B cell (primary cell): ENCODE measurements at regions not wholly inside any gene's neighbourhood (a gene's known extent, or its start where the extent isn't known, plus 50 kb on each side); places are given as distances from the start of the nearest gene placed in this dataset.

ENCODE experiments used
- ATAC-seq: fragments of 200-7000 bp; cut with Tn5 transposase; one replicate; pipeline ENCODE4 v1.10.0; 2021; ENCODE audit warnings: low read depth, mild to moderate bottlenecking, moderate number of reproducible peaks, moderate library complexity
- CTCF ChIA-PET: fragments of 350-600 bp; sonication (Branson Sonifier 250); formaldehyde crosslinking; loops from one replicate; lab custom pipeline; 2021; ENCODE audit warnings: antibody characterized with exemption, inconsistent platforms; lab: Charles Lee
- POLR2A ChIA-PET: fragments of 350-600 bp; sonication (Branson Sonifier 250); formaldehyde crosslinking; loops from one replicate; lab custom pipeline; 2021; ENCODE audit warnings: antibody characterized with exemption; lab: Charles Lee
- DNase-seq: peaks from one replicate; pipeline ENCODE4 v3.0.0; 2013
- H2AFZ ChIP-seq: 2 replicates; pipeline ENCODE4 v1.6.1; 2012; ENCODE audit warnings: mild to moderate bottlenecking, low read depth, low read length; ENCODE audit not compliant: insufficient read depth, poor library complexity, severe bottlenecking
- H3K27ac ChIP-seq, 2 donors: 1 replicate in 1 of 2; 2 replicates in 1 of 2; pipeline ENCODE4 v1.5.1; 2012 to 2013; ENCODE audit warnings: low read length in 2 of 2, mild to moderate bottlenecking in 2 of 2, moderate library complexity in 1 of 2
- H3K27me3 ChIP-seq, 4 experiments: fragments of 200-600 bp in 1 of 4; sonication (generic) in 1 of 4; replicated peaks in 1 of 4; 1 replicate in 2 of 4; 2 replicates in 2 of 4; pipeline versions ENCODE4 v1.6.1 to v1.7.0; 2013 to 2016; ENCODE audit warnings: low read length in 3 of 4, mild to moderate bottlenecking in 2 of 4, mixed read lengths in 1 of 4, moderate library complexity in 1 of 4; ENCODE audit not compliant: insufficient read depth in 4 of 4, control insufficient read depth in 3 of 4; ENCODE audit errors: control extremely low read depth in 1 of 4
- H3K36me3 ChIP-seq, 2 experiments: replicated peaks in 1 of 2; 1 replicate in 1 of 2; 2 replicates in 1 of 2; pipeline versions ENCODE4 v1.6.1 to v1.7.1; 2013; ENCODE audit warnings: low read length in 1 of 2; ENCODE audit not compliant: insufficient read depth in 2 of 2, control insufficient read depth in 1 of 2; ENCODE audit errors: control extremely low read depth in 1 of 2, extremely low read depth in 1 of 2
- H3K4me1 ChIP-seq, 2 donors: fragments of 200-600 bp in 1 of 2; sonication (generic) in 1 of 2; 1 replicate in 1 of 2; 2 replicates in 1 of 2; pipeline versions ENCODE4 v1.5.1 to v1.6.1; 2013 to 2017; ENCODE audit warnings: low read length in 2 of 2; ENCODE audit not compliant: control insufficient read depth in 2 of 2, insufficient read depth in 2 of 2
- H3K4me2 ChIP-seq: replicated peaks from 2 replicates; pipeline ENCODE3; 2012; ENCODE audit warnings: mild to moderate bottlenecking, low read depth, low read length; ENCODE audit not compliant: poor library complexity, severe bottlenecking
- H3K4me3 ChIP-seq, 5 experiments: fragments of 200-600 bp in 1 of 5; sonication (generic) in 1 of 5; 1 replicate in 3 of 5; 2 replicates in 2 of 5; pipeline versions ENCODE4 v1.5.1 to v1.7.0; 2011 to 2016; ENCODE audit warnings: low read length in 4 of 5, mild to moderate bottlenecking in 4 of 5, low read depth in 2 of 5, control low read depth in 1 of 5, moderate library complexity in 1 of 5; ENCODE audit not compliant: insufficient read depth in 1 of 5; ENCODE audit errors: control extremely low read depth in 1 of 5, extremely low read depth in 1 of 5
- H3K79me2 ChIP-seq: fragments of 200-600 bp; sonication (generic); one replicate; pipeline ENCODE4 v1.6.0; 2016; ENCODE audit warnings: low read length; ENCODE audit not compliant: control insufficient read depth, insufficient read depth
- H3K9ac ChIP-seq: fragments of 200-600 bp; sonication (generic); 2 replicates; pipeline ENCODE4 v1.6.1; 2017; ENCODE audit warnings: mild to moderate bottlenecking, low read length, moderate library complexity
- H3K9me3 ChIP-seq, 3 donors: one replicate each; pipeline versions ENCODE4 v1.6.1 to v1.7.1; 2013; ENCODE audit warnings: low read length in 2 of 3; ENCODE audit not compliant: control insufficient read depth in 2 of 3, insufficient read depth in 1 of 3; ENCODE audit errors: control extremely low read depth in 1 of 3
- H4K20me1 ChIP-seq: 2 replicates; pipeline ENCODE4 v1.6.0; 2012; ENCODE audit warnings: mild to moderate bottlenecking, low read length; ENCODE audit not compliant: insufficient read depth, control insufficient read depth, poor library complexity, severe bottlenecking
- H3K27ac Mint-ChIP-seq: one replicate; pipeline ENCODE4 v1.8.0; 2021; ENCODE audit warnings: mixed read lengths
- H3K27me3 Mint-ChIP-seq: one replicate; pipeline ENCODE4 v1.8.0; 2021; ENCODE audit warnings: mixed read lengths
- H3K4me1 Mint-ChIP-seq: one replicate; pipeline ENCODE4 v1.8.0; 2021; ENCODE audit warnings: mixed read lengths
- H3K4me3 Mint-ChIP-seq: one replicate; pipeline ENCODE4 v1.8.0; 2021; ENCODE audit warnings: mixed read lengths
- H3K9me3 Mint-ChIP-seq: one replicate; pipeline ENCODE4 v1.8.0; 2022; ENCODE audit warnings: mixed read lengths; ENCODE audit not compliant: insufficient read depth
- CTCF ChIP-seq: fragments of 200-600 bp; IDR thresholded peaks from one replicate; pipeline ENCODE4 v1.8.0; 2022; ENCODE audit warnings: antibody characterized with exemption, mild to moderate bottlenecking
- EZH2 ChIP-seq: IDR thresholded peaks from 2 replicates; pipeline ENCODE4 v1.6.1; 2012; ENCODE audit warnings: borderline replicate concordance, low read depth, mild to moderate bottlenecking, moderate library complexity, low read length; ENCODE audit not compliant: insufficient read depth, poor library complexity, severe bottlenecking
- WGBS: methylation state at CpG from one replicate; pipeline ENCODE4 v1.1.5; 2013; ENCODE audit warnings: missing lambda C conversion rate; ENCODE audit not compliant: insufficient coverage; 5-methylcytosine and 5-hydroxymethylcytosine counted together
- intact Hi-C: fragments of 100-400 bp; cut with micrococcal nuclease; formaldehyde crosslinking; loops from one replicate; pipeline ENCODE4 v1.10.0; 2022

GRCh38 chr21:33989440-33989839 lies 73.8 kb upstream of the ATP5PO start:
- Histone ChIP-seq H3K4me1 (peaks cover 12 to 15% of the 10 kb centered on the region in 2 donors), H2AFZ (no peak overlapping the region), H4K20me1 (no peaks in the 10 kb centered on the region), H3K9me3 (peaks cover 0 to 18% (median 2%) of the 10 kb centered on the region in 3 donors), H3K27me3 (no peaks in the 10 kb centered on the region), H3K4me2 (no peak overlapping the region), H3K79me2 (no peaks in the 10 kb centered on the region), H3K4me3 (no peak overlapping the region), H3K9ac (no peak overlapping the region), H3K27ac (no peak overlapping the region), H3K36me3 (no peaks in the 10 kb centered on the region)
- no peak for ATAC-seq
- intact Hi-C loops: no loop called here
- no CpG with 5 or more reads among the region's 2 CpGs for whole genome bisulfite sequencing
- CTCF ChIA-PET: no interaction called here
- Mint-ChIP-seq H3K27ac (no peak overlapping the region), H3K27me3 (peaks cover 3% of the 10 kb centered on the region), H3K9me3 (peaks cover 2% of the 10 kb centered on the region), H3K4me3 (no peak overlapping the region), H3K4me1 (peaks cover 14% of the 10 kb centered on the region)
- POLR2A ChIA-PET: interaction anchor here (0.7 kb wide), 1 partner anchor 14 kb away, joined by 6 read pairs; no protein-coding TSS in a partner anchor
- TF ChIP-seq EZH2 (no peak), CTCF (no peak)
- no peak for DNase-seq

DNA sequence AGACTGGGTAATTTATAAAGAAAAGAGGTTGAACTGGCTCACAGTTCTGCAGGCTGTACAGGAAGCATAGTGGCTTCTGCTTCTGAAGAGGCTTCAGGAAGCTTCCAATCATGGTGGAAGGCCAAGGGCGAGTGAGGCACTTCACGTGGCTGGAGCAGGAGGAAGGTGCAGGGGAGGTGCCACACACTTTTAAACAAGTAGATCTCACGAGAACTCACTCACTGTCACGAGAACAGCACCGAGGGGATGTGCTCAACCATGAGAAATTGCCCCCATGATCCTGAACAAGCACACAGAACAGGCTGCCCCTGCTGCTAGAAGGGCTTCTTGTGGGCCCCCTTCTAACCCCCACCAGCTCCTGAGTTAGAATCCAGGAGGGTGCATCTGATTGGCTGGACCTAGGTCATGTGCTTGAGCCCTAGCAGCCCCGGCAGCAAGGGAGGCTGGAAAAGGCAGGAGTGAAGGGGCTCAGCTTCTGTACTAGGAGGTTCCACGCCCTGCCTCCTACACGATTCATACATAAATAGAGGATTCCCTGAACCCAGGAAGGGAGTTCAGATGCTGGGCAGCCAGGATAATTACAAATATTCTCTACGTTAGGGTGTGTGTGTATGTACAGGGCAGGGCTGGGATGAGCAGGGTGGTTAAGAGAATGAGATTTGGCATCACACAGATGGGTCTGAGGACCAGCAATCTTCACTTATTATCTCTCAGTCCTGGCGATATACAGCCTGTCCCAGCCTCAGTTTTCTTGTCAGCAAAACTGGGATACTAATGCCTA lies 72.8 kb upstream of the ATP5PO start:
- Histone ChIP-seq H3K4me2 (no peak overlapping the region), H3K4me1 (peaks cover 3 to 6% of the 10 kb centered on the region in 2 donors), H3K27ac (no peak overlapping the region), H3K79me2 (no peaks in the 10 kb centered on the region), H3K9ac (no peak overlapping the region), H3K36me3 (no peaks in the 10 kb centered on the region), H4K20me1 (no peaks in the 10 kb centered on the region), H3K4me3 (no peak overlapping the region), H3K27me3 (no peaks in the 10 kb centered on the region), H3K9me3 (peaks cover 0 to 13% (median 2%) of the 10 kb centered on the region in 3 donors), H2AFZ (no peak overlapping the region)
- Mint-ChIP-seq H3K4me1 (peaks cover 4% of the 10 kb centered on the region), H3K27me3 (peaks cover 3% of the 10 kb centered on the region), H3K27ac (no peak overlapping the region), H3K9me3 (no peaks in the 10 kb centered on the region), H3K4me3 (no peak overlapping the region)
- ChIA-PET POLR2A (no interaction called here), CTCF (no interaction called here)
- TF ChIP-seq CTCF (no peak), EZH2 (no peak)
- no peak for DNase-seq
- intact Hi-C loops: no loop called here
- no peak for ATAC-seq
- WGBS: 96% methylated on average over 5 of the region's 10 CpGs
